Kidney (tissue), 13 donors: ENCODE measurements at regions not wholly inside any gene's neighbourhood (a gene's known extent, or its start where the extent isn't known, plus 50 kb on each side); places are given as distances from the start of the nearest gene placed in this dataset.

Source experiments
- DNase-seq, 5 donors: peaks; one replicate each; pipeline ENCODE4 v3.0.0-alpha.2; 2013 to 2020
- FAIRE-seq: peaks from 2 replicates; lab custom pipeline; 2012; peaks lifted over from hg19 to GRCh38; lab: Jason Lieb, UNC
- H3K27ac ChIP-seq, 2 donors: one replicate each; pipeline ENCODE4 v1.7.0; 2013; ENCODE audit warnings: low read depth in 2 of 2, low read length in 2 of 2, inconsistent platforms in 1 of 2
- H3K27me3 ChIP-seq: one replicate; pipeline ENCODE4 v1.7.1; 2013; ENCODE audit warnings: low read length, inconsistent platforms; ENCODE audit not compliant: control insufficient read depth, insufficient read depth
- H3K36me3 ChIP-seq, 3 donors: one replicate each; pipeline versions ENCODE4 v1.7.0 to v1.7.1; 2013; ENCODE audit warnings: low read length in 3 of 3, control low read depth in 1 of 3, inconsistent platforms in 1 of 3; ENCODE audit not compliant: insufficient read depth in 3 of 3, control insufficient read depth in 2 of 3
- H3K4me1 ChIP-seq, 3 donors: one replicate each; pipeline versions ENCODE4 v1.7.0 to v1.7.1; 2013; ENCODE audit warnings: low read length in 3 of 3, inconsistent platforms in 1 of 3, low read depth in 1 of 3; ENCODE audit not compliant: control insufficient read depth in 2 of 3, insufficient read depth in 2 of 3
- H3K4me3 ChIP-seq, 3 donors: one replicate each; pipeline versions ENCODE4 v1.7.0 to v1.8.1; 2013; ENCODE audit warnings: low read length in 3 of 3, control low read depth in 1 of 3, inconsistent platforms in 1 of 3
- H3K9ac ChIP-seq, 3 donors: one replicate each; pipeline versions ENCODE4 v1.7.0 to v1.7.1; 2013; ENCODE audit warnings: low read length in 3 of 3, control low read depth in 1 of 3, inconsistent platforms in 1 of 3
- H3K9me3 ChIP-seq, 3 donors: one replicate each; pipeline versions ENCODE4 v1.7.0 to v1.7.1; 2013; ENCODE audit warnings: low read length in 3 of 3, control low read depth in 1 of 3, inconsistent platforms in 1 of 3; ENCODE audit not compliant: control insufficient read depth in 2 of 3, insufficient read depth in 1 of 3
- intact Hi-C: fragments of 100-400 bp; cut with DNase I; formaldehyde crosslinking; loops from one replicate; pipeline ENCODE4 v1.11.1; 2022
- TF ChIP-seq, protein P1 (sequence below): IDR thresholded peaks from 3 replicates; pipeline ENCODE4 v1.5.1; 2012; ENCODE audit warnings: mild to moderate bottlenecking, moderate library complexity, borderline replicate concordance; ENCODE audit not compliant: insufficient read depth; ENCODE audit errors: extremely low read depth
- donor health status: control.
- donor health status: control.
- donor health status: control.
- donor health status: control.
- donor health status: control.
- donor health status: DM: yes; HTN: yes; CAD: no.
- donor health status: Normal renal cell carcinoma (clear cell type).

DNA sequence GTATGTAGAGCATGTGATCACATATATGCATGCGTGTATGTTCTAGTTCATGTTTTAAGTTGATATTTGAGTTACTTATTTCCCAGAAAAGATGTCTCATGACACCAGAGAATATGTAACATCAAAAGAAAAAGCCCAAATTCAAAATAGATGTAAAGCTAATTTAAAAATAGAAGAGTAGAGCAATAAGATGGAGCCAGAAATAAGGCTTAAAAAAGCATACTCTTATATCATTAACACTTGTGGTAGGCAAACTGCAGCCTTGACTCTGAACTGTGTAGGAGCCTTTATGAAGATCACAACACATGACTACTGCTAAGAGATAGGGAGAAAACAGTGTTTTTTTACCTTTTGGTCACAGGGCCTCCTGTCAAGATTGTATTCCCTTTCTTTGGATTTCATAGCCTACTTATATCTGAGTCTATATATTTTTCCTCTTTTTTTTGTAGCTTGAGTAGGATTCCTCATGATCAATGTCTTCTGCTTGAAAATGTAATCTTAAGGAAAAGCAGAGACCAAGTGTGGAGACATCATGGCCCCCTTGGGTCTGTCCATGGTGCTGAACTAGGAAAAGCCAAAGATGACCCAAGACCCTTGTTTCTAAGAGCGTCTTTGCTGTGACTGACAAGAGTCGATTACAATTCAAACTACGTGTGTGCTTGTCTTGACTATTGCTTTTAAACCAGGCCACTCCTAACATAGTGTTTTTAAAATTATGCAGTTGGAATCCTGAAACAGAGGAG is 390.4 kb downstream of the SHISA9 start:
- no peaks in the 10 kb centered on the region for H3K9me3 ChIP-seq
- no peak overlapping the region for H3K27ac ChIP-seq
- H3K9ac ChIP-seq: no peak overlapping the region
- no peaks in the 10 kb centered on the region for H3K27me3 ChIP-seq
- H3K4me3 ChIP-seq: no peak overlapping the region
- H3K4me1 ChIP-seq: no peaks in the 10 kb centered on the region
- FAIRE-seq (no peak), DNase-seq (peak in 3 of 5 donors; percentile 51 to 60 (median 58))
- no peaks in the 10 kb centered on the region for H3K36me3 ChIP-seq
- TF ChIP-seq, protein P1, sequence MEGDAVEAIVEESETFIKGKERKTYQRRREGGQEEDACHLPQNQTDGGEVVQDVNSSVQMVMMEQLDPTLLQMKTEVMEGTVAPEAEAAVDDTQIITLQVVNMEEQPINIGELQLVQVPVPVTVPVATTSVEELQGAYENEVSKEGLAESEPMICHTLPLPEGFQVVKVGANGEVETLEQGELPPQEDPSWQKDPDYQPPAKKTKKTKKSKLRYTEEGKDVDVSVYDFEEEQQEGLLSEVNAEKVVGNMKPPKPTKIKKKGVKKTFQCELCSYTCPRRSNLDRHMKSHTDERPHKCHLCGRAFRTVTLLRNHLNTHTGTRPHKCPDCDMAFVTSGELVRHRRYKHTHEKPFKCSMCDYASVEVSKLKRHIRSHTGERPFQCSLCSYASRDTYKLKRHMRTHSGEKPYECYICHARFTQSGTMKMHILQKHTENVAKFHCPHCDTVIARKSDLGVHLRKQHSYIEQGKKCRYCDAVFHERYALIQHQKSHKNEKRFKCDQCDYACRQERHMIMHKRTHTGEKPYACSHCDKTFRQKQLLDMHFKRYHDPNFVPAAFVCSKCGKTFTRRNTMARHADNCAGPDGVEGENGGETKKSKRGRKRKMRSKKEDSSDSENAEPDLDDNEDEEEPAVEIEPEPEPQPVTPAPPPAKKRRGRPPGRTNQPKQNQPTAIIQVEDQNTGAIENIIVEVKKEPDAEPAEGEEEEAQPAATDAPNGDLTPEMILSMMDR: no peak
- intact Hi-C loops: no loop called here

DNA sequence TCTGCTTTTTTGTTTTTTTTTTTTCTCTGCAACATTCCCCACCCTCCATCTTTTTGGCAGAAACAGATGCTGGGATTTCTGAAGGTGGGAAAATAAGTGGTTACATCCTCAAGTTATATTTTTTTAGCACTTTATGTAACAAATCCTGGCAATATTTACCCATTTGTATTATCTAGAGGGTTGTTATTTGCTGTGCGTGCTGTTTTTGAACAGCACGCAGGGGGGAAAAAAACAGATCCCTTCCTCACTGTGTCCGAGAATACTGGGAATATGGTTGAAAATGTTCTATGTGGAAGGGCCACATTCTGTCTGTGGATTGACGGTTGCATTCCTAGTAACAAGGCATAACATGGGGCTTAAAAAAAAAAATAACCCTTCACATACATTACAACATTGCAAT is 394.8 kb downstream of the SHISA9 start:
- TF ChIP-seq, protein P1: no peak
- no peaks in the 10 kb centered on the region for H3K4me1 ChIP-seq
- H3K4me3 ChIP-seq: no peak overlapping the region
- DNase-seq (no peak), FAIRE-seq (no peak)
- H3K9ac ChIP-seq: no peak overlapping the region
- H3K27ac ChIP-seq: no peak overlapping the region
- intact Hi-C loops: no loop called here
- H3K27me3 ChIP-seq: no peaks in the 10 kb centered on the region
- no peaks in the 10 kb centered on the region for H3K9me3 ChIP-seq
- no peaks in the 10 kb centered on the region for H3K36me3 ChIP-seq

DNA sequence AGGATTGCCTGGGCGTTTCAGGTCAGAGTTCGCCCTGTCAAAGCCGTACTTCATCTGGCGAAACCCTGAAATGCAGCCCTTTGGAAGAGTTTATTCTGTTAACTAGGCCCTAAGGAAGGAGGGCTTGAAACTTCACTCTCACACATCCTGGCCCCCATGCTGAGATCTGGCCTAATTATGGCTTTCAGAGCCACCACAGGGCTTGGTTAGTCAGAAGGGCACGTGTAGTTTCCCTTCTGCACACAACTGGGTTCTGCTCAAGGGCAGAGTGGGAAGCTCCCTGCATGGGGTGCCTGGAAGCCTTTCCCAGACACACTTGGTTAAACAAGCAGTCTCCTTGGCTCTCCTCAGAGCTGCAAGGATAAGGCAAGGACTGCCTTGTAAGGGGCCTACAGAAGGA is 397.3 kb downstream of the SHISA9 start:
- TF ChIP-seq, protein P1: no peak
- H3K27me3 ChIP-seq: no peaks in the 10 kb centered on the region
- H3K9ac ChIP-seq: no peak overlapping the region
- FAIRE-seq: no peak
- H3K4me1 ChIP-seq: no peaks in the 10 kb centered on the region
- H3K27ac ChIP-seq: no peak overlapping the region
- H3K36me3 ChIP-seq: no peaks in the 10 kb centered on the region
- DNase-seq: no peak
- no peak overlapping the region for H3K4me3 ChIP-seq
- intact Hi-C loops: no loop called here
- H3K9me3 ChIP-seq: no peaks in the 10 kb centered on the region
